COLO829 (cell line): ENCODE measurements at regions not wholly inside any gene's neighbourhood (a gene's known extent, or its start where the extent isn't known, plus 50 kb on each side); places are given as distances from the start of the nearest gene placed in this dataset.
A peak's percentile ranks its signal among the peaks of the same experiment; 100 is the strongest.
"Not testable (repeated sequence)": the region's sequence is repeated elsewhere in the genome, so short reads cannot be mapped to it uniquely, and the experiment has no call there.

Source experiments
- DNase-seq: peaks from one replicate; pipeline ENCODE4 v3.0.0; 2012; ENCODE audit warnings: low spot score

DNA sequence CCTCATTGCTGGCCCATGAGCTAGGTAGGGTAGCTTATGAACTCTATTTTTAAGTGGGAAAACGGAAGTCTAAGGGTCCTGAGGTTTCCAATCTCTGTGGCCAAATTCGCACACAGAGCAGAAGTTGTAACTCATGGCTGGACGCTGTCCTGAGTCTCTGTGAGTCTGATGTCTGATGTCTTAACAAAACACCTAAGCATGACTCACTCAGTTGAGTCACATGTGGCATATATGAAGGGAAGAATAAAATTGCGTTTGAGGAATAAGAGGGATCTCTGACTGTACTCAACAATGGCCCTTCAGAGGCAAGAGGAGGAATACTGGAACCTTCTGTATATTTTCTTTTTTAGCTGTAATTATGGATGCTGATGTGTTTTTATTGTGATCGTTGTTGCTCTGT, 569.7 kb downstream of the RIT2 start:
- DNase-seq, result peak; percentile 58

DNA sequence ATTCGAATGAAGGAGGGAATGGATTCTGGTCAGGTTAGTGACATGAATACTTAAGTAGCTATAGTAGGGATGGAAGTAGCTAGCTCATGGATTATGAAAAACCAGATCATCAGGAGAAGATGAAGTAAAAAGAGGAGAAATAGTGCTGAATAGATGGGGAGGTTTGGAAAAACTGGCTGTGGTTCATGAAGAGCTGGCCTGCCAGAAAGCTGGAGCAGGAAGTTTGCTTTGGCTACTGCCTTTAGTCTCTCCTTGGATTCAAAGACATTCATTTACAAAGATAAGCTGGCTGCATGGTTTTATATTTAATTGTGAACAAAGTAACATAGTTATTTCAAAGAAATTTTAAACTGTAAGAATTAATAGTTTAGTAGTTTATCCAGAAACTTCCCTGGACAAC, 567.0 kb downstream of the RIT2 start:
- no peak for DNase-seq

DNA sequence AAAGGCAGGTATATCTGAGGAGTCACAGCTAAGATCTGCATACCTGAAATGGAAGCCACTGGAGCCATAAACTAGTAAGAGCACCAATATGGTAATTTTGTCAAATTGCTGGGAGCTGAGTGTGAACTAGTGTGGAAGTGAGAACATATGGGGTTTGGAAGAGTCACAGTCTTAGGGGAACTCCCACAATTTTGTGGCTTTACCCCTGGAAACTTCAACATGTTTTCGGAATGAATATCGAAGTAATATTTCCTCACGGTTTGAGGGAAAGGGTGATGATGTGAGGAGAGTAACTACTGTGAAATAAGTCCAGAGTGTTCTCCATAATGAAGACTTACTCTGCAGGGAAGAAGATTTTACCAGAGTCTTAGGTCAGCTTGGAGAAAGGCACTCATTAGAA, 565.9 kb downstream of the RIT2 start:
- no peak for DNase-seq

DNA sequence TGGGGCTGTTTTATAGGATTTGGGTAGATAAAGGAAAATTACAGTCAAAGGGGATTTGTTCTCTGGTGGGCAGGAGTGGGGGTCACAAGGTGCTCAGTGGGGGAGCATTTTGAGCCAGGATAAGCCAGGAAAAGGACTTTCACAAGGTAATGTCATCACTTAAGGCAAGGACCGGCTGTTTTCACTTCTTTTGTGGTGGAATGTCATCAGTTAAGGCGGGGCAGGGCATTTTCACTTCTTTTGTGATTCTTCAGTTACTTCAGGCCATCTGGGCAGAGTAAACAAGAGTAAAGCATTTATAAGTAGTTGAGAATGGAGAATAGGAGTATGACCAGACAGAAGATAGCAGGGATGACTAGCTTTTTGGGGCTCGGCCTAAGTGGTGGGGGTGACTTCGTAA, 562.9 kb downstream of the RIT2 start:
- DNase-seq, result not testable (repeated sequence)

DNA sequence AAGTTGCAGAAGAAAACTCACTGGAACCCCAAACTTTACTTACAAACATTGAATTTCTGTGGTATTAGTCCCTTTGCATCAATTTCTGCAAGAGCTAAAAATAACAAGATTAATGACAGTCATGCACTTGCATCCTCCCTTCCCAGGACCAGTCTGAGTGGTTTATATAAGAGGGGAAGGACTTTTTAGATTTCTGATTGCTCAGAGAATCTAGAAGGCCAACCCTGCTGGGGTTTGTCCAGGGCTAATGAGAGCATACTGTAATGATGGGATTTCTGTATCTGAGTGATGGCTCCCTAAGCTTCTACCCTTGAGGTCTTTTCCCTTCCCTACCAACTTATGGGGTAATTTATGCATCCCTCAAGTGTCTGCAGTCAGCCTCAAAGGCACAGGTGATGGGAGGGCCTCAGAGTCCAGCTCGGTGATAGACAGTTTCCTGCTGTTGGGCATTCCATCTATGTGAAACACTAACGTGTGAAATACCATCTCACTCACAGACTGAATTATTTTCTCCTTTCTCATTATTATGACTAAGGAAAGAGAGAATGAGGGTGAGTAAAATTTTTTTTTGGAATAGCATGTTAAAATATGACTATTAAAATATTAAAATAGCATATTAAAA, 556.3 kb downstream of the RIT2 start:
- no peak for DNase-seq

DNA sequence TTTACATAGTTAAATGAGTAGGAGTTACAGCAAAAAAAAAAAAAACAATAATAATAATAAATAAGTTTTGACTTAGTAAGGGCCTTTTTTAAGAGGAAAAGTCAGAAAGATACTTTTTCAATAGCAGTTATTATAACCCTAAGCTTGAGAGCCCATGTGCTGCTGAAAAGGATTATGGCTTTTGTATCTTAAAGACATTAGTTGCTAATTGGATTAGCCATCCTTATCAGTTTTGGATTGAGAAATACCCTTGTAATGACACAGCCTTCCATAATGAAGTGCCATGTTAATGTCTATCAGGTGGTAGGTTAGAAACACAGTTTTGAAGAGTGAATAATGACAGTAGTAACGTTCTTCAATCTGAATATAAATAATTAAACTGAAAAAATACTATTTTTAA, 554.0 kb downstream of the RIT2 start:
- DNase-seq, result no peak

DNA sequence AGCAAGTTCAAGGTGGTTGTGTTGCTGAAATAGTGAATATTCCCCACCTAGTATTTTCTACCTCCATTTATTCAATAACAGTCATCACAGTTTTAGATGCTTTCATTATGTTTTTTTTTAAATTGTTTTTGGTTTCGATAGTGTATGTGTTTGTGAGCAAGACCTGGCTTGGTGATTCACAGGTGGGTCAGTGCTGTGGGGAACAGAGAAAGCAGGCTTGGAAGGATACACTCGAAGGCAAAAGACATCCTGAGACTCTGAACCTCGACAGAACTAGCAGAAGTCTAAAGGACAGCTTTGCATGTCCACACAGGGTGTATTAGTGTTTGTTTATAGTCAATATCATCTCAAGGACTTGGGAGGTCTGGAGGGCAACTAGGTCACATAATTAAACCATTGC, 551.5 kb downstream of the RIT2 start:
- DNase-seq, result no peak

DNA sequence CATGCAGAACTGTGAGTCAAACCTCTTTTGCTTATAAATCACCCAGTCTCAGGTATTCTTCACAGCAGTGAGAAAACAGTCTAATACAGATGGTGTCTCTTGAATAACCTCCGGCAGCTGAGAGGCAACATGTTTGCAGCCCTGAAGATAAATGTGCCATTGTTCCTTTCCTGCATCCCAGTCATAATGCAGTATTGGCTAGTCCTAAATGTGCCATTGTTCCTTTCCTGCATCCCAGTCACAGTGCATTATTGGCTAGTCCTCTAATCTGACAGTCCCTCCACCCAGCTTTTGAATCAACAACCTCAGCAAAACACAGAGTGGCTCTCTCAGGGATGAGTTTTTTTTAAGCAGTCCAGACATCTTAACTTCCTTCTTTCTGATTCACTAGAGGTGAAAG, 550.7 kb downstream of the RIT2 start:
- no peak for DNase-seq

DNA sequence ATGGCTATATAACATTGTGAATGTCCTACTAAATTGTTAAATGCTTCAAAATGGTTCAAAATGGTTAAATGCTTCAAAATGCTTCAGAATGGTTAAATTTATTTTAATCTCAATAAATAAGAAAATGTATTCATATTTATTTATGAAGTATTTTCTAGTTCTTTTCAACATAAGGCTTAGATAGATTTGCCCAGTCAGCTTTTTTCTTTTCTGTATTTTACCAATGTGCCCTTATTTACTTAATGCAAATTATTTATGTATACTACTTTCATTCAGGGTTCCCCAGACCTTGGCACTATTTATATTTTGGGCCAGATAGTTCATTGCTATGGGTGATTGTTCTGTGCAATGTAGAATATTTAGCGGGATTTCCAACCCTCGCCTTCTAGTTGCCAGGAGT, 546.7 kb downstream of the RIT2 start:
- DNase-seq, result no peak

DNA sequence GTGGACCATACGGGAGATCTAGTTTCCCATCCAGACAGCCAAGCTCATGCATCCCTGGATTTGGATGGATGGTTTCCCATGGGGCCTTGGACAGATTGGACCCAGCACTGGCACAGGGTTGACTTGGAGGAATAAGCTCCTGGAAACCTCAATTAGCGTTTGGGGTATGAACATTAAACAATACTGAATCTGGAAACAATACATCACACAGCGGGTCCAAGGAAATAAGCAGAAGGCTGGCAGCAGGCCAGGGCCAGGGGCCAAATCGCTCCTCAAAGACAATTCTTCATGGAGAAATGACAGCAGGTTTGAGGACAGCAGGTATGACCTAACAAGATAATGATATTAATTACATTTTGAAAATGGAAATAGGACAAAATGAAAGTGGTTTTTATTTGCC, 540.6 kb downstream of the RIT2 start:
- no peak for DNase-seq

DNA sequence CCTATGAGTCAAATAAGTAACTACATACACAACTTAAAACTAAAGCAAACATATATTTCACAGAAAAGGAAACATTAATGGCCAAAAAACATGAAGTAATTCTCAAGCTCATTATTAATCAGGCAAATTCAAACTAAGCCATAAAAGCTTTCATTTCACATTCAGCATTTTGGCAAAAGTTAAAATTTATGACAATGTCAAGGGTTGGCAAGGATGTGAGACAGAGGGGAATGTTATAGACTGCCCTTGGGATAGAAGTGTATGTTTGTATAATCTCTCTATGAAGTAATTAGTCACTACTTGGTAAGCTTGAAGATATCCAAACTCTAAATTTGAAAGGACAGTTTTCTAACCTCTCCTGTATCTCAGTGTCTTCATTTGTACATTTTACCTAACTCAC, 539.4 kb downstream of the RIT2 start:
- no peak for DNase-seq

DNA sequence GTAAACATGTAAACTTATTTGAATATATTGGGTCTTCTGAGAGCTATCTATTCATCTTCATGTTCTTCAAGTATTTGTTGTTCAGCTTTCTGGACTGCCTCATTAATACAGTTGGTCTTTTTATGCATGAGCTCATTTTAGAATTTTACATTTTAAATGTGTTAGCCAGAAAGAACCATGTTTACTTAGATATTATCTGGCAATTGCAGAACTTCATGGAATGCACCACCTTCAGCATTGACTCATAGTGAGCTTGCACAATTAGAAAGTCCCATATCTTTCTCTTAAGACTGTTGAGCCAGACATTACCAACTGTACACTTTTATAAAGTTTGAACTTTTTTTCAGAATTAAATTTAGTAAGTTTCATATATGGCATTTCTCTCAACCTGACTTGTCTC, 536.7 kb downstream of the RIT2 start:
- no peak for DNase-seq

DNA sequence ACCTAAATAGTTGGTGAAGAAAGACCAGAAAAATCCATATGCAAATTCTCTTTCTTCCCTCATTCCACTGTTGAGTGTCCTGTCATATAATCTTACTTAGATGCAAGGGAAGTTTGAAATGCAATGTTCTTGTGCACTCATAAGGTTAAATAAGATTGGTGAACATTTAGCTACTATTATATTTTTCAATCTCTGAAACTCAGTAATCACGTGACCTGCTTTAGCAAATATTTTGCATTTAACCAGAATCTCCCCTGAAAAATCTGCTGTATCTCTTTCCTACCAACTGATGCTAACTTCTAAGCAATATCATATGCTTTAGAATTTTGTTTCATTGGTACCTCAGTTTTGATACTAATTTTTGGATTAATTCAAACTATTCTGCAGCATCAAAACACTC, 533.2 kb downstream of the RIT2 start:
- no peak for DNase-seq

DNA sequence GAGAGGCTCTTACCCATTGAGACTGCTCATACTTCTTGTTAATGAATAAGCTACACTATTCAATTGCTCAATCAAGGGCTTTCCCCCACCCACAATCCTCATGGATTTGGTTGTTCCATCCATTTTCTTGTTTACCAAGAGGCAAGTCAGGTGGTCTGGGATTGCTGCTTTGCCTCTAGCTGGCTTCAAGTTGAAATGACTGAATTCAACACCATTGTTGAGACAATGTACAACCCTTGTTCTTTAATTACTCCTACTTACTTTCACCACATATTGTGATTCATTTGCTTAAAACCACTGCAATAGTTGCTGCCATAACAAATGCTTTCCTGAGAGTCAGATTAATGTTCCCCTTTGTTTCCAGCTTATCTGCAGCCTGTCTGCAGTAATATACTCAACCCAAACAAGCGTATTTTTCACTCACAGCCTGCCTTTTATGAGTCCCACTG, 532.2 kb downstream of the RIT2 start:
- DNase-seq, result no peak

DNA sequence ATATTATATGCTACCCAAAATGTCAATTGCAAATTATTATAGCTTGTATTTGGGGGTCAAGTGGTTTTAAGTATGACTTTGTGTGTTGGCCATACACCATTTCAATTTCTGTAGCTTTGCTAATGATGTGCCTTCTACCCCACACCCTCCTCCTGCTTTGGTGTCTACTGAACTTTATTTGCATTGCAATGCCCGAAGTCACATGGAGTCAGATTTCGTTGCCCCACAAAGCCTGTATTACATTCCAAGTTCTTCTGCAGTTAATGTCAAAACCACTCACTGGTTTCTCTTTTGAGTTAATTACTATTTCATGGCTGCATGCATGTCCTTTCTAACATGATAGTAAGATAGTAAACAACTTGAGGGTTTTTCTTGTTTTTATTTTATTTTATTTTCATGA, 528.9 kb downstream of the RIT2 start:
- no peak for DNase-seq

DNA sequence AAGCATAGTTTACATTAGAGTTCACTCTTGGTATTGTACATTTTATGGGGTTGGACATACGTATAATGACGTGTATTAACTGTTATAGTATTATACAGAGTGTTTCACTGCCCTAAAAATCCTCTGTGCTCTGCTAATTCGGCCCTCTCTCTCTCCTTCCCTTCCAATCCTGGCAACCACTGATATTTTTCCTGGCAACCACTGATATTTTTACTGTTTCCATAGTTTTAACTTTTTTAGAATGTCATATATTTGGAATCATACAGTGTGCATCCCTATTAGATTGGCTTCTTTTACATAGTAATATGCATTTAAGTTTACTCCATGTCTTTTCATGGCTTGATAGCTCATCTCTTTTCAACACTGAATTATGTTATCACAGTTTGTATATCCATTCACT, 526.7 kb downstream of the RIT2 start:
- no peak for DNase-seq

DNA sequence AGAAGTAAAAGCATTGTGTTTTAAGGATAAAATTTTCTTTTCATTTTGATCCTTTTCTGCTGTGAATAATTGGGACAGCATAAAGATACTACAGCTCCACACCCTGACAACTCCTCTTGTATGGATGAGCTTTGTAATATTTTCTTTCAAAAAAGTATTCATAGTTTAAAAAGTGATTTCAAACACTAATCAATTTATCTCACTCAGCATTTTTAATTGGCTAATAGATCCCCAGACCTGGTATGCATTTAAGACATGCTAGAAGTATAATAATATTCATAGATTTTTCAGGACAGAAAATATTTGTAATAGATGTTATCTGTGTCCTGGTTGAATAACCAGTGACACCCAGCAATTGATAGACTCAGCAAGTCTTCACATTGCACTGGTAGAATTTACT, 510.7 kb downstream of the RIT2 start:
- no peak for DNase-seq

DNA sequence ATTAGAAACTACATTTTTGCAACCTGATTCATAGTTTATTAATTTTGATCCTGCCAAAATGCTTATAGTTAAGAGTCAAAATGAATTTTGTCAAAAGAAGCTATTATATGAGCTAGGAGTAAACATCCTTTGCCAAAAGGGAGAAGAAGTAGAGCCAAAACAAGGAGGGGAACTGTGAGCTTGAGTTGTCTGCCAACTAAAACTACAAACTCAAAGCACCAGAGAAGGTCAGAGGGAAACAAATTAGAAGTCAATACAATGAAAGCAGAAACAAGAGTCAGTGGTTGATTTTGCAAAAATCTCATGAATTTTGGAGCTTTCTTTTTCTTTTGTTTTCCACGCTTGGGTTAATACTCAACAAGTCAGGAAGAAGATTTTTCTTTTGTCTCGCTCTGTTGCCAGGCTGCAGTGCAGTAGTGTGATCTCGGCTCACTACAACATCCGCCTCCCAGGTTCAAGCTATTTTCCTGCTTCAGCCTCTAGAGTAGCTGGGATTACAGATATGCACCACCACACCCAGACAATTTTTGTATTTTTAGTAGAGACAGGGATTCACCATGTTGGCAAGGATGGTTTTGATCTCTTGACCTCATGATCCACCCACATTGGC, 508.5 kb downstream of the RIT2 start:
- no peak for DNase-seq

DNA sequence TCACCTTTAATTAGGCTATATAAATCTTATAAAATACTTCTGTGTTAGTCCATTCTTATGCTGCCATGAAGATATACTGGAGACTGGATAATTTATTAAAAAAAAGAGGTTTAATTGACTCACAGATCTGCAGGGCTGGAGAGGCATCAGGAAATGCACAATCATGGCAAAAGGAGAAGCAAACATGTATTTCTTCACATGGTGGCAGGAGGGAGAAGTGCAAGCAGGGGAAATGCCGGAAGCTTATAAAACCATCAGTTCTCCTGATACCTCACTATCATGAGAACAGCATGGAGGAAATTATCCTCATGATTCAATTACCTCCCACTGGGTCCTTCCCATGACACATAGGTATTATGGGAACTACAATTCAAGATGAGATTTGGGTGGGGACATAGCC, 504.4 kb downstream of the RIT2 start:
- DNase-seq, result no peak

DNA sequence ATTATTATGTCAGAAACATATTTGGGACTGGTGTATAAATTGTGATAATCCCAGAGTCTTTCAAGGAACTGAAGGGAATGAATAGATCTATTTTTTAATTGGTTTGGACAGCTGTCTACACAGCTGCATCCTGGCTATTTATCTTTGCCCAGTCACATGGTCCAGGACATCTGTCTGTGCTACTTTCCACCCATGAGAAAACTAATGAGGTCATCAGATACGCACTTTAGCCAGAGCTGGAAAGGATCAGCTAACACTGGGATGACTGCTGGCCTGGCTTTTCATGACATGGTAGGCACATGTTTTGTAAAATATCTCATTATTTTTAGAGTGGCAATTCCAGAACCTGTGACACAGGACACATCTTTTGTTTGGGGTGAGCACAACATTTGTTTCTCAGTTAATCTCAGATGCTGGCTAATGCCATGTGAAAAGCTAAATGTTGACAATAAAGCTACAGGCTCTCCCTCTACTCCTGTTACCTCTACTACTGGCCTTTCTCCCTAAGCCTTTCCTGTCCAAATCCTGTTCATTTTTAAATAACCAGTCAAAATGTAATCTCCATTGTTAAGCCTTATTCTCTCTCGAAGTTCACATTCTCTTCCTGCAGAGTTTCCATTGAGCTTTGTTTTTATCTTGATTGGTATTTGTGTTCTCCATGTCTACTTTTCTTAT, 500.7 kb downstream of the RIT2 start:
- no peak for DNase-seq

DNA sequence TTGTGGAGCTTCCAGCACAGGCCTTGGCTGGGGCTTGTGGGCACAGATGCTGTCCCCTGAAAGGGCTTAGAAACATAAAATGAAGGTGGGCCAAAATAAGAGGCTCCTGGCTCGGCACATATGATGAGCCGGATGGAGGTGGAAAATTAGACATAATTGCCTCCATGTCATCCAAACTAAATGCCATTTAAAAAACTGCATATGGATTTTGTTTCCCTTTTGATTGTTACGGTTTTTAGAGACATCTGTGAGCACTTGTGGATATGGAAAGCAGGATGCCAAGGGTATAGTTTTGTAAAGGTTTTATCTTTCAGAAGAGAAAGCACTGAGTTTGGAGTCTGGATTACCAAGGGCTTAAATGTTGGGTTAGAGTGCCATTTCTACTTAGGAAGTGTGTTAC, 498.3 kb downstream of the RIT2 start:
- no peak for DNase-seq

DNA sequence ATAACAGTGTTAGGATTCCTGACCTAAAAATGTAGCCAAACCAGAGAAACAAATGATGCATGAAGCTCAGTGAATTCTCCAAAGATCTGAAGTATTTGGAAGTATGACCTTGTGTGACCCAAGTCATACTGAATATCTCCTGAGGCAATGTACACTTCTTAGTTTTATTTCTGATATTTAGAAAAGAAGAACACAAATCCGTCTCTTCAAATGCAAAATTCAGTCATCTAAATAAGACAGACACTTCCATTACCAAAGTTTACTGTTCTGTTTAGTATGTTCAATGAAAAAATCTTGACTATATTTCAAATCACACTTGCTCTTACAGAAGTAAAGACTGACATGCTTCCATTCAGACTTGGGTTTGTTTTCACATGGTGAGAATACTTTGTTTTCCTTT, 495.7 kb downstream of the RIT2 start:
- DNase-seq, result no peak

DNA sequence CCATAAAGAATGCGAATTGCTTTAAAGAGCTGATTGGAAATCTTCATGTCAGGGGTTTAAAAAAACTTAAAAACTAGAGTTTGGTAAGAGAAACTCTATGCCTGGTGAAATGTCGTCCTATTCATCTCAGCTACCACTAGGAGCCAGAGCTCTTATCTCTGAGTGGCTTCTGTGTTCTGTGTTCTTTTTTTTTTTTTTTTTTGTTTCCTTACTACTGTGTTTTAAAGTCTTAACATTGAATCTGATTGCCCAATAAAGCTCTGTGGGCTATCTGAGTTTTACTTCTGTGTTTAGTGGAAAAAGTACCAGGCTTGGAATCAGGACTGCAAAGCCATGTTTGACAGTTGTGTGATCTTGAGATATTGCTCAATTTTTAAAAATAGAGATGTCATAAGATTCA, 494.8 kb downstream of the RIT2 start:
- DNase-seq, result no peak

DNA sequence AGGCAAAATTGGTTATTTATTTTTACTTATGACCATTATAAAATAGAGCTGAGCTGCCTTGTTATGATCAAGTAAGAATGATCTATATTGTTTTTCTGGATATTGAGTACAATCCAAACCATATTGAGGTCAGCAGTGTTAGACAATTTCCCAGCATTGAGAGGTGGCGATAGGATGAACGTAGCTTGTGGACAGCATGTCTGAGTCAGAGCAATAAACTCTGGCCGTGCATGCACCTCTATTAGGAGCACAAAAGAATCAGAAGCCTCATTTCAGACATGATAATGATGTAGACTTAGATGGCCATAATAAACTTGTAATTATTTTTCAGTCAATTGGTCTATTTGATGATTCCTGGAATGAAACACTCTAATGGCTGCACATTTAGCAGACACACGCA, 491.6 kb downstream of the RIT2 start:
- DNase-seq, result no peak
